GM19452 (cell line): ENCODE measurements at regions not wholly inside any gene's neighbourhood (a gene's known extent, or its start where the extent isn't known, plus 50 kb on each side); places are given as distances from the start of the nearest gene placed in this dataset.

Source experiments
- ATAC-seq: cut with Tn5 transposase; IDR thresholded peaks from one replicate; pipeline ENCODE4 v1.9.1; 2021; ENCODE audit not compliant: unreplicated experiment

DNA sequence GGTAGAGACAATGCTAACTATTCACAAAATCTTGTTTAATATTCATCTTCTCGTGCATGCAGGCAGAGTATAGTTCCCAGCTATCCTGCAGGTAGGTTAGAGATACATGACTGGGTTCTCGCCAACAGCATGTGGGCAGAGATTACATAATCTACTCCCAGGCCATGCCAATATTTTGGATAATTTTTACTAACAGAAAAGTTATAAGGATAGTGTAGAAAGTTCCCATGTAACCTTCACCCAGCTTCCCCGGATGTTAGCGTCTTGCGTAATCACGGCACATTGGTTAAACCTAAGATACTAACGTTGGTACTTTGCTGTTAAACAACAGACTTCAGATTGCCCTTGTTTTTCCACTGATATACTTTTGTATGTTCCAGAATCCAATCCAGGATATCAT is 215.5 kb upstream of the LARGE1 start:
- ATAC-seq, result no peak

DNA sequence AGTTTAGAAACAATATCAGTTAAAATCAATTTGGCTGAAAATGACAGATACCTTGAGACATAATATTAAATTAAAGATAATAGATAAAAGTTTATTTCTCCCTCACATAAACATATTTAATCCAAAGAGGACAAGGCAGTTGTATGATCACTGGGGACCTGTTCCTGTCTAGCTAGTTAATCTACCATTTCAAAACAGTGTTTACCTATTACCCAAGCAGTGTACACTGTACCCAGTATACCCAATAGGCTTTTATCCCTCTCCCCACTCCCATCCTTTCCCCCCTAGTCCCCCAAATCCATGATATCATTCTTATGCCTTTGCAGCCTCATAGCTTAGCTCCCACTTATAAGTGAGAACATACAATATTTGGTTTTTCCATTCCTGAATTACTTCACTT is 229.7 kb upstream of the LARGE1 start:
- no peak for ATAC-seq

DNA sequence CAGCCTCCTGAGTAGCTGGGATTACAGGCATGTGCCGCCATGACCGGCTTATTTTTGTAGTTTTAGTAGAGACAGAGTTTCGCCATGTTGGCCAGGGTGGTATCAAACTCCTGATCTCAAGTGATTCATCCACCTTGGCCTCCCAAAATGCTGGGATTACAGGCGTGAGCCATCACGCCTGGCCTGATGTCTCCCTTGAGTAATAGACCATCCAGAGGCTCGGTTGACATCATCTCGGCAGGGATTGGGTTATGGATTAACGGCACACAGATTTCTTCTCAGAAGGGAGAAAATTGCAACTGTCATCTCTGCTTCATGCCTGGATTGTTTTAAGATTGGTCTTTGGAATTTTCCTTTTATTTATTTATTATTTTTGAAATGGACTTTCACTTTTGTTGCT is 239.2 kb upstream of the LARGE1 start:
- ATAC-seq, result no peak

DNA sequence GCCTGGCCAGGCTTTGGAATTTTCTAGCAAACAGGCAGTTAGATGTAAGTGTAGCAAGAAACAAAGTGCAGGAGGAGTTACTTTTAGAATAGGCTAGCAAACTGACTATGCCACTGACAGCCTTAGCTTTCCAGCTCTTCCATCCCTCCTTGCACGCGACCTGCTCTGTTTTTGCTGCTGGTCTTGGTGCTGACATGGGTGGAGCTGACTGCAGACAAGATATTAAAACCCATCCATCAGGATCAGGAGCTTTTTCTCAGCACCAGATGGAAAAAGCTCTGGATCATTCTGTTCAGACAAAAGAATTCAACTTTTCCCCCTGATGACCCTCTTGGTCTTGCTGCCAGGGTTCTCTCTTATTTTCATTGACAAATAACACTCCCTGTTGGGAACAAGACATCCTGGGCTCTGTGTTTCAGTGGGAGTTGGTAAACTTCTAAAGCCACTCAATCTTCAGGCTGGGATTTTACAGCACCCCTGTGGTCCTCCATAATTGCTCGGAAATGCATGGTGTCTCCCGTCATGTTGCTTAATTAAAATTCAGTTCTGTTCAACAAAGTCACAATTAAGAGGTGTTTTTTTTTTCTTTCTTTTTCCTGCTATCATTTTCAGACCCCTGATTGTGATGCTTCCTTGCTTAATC is 240.0 kb upstream of the LARGE1 start:
- no peak for ATAC-seq

DNA sequence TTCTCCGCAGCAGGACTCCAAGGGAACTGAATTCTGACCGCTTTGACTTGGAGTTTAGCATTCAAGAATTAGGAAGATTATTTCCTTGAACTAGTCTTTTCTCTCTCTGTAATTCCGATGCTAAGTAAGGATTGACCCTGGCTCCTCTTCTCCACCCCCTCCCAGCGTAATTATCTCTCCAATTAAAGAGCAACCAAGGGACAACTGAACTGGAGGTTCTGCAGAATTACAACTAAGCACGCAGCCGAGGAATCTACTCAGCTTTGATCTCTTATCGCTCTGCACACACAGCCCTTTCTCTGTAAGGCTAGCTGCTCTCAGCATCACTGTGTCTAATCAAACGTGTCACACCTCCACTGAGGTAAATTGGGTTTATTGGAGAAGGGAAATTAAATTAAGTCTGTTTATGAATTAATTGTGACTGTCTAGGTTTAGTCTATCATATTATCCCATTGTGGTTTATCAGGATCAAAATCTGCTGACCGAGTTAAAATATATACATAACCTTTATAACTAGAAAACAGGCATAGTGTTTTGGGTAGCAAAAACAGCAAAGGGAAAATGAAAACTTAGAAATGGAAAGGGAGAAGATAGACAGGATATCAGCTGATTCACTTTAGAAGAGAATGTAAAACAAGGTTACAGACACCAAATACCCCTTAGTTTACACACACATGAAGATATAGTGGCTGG is 241.3 kb upstream of the LARGE1 start:
- no peak for ATAC-seq

DNA sequence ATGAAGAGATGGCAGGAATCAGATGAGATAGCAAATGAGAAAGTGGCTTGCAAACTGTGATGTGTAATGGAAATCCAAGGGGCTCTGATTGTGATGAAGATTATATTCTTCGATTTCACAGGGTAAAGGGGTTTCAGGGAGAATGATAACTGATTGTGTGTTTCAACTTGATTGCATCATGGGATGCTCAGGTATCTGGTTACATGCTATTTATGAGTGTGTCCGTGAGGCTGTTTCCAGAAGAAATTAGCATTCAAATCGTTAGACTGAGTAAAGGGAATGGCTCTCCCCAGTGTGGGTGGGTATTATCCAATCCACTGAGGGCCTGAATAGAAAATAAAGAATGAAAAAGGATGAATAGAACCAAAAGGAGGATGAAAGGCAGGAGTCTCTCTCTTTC is 278.7 kb upstream of the LARGE1 start:
- ATAC-seq, result no peak

DNA sequence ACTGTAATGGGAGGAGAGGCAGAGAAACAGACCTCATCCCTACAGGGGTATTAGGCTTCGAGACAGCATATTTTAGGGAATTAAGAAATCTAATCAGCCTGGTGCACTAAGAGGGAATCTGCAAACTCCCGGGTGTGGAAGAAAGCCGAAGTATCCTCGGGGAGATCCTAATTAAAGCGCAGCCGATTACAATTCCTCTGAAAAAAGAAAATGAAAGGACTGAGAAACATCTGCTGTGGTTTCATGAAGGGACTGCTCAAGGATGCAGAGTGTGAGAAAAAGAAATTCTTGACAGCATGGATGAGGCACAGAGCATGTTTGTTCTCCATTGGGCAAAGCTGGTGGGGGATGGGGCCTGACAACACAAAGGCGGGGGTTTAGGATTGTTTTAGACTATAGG is 290.0 kb upstream of the LARGE1 start:
- no peak for ATAC-seq

DNA sequence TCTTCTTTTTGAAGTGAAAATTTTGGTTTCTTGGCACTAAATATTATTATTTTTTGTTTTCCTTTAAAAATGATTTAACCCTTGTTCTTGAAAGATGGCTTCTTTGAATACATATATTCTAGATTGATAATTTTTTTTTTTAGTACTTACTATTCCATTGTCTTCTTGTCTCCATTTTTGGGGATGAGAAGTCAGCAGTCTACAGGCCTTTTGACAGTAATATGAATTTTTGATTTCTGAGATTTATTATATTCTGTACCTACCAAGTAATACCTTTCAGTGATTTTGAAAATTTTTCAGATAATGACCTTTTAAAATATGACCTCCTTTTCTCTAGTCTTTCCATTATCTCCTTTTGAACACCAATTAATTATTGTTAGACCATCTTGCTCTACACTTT is 294.1 kb upstream of the LARGE1 start:
- ATAC-seq, result no peak

DNA sequence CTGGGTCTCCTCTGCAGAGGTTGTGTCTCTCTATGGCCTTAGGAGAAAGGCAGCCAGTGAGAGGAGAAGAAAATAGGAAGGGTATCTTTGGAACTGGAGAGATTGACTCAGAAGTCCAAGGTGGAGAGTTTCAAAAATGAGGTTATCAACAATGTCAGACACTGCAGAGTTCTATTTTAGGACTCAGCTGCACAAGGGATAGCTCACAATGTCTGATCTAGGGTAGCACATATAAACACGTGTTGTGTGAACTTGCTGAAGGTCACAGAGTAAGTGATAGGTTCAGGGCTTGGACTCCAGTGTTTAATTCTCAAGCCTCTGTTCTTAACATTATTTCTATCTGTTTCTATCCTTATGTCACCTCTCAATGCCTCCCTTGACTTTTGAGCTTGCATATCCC is 305.0 kb upstream of the LARGE1 start:
- no peak for ATAC-seq

DNA sequence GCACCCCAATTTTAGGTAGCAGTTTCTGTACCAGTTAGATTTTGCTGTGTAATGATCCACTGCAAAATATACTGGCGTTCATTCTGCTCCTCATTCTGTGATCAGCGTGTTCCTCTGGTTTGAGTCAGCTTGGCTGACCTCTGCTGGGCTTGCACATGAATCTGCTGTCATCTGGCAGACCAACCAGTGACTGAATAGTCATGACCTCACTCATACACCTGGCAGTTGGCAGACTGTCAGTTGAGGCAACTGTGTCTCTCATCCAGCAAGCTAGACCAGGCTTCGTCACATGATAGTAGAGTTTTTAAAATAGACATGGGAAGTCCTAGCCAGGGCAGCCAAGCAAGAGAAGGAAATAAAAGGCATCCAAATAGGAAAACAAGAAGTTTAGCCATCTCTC is 316.3 kb upstream of the LARGE1 start:
- no peak for ATAC-seq

DNA sequence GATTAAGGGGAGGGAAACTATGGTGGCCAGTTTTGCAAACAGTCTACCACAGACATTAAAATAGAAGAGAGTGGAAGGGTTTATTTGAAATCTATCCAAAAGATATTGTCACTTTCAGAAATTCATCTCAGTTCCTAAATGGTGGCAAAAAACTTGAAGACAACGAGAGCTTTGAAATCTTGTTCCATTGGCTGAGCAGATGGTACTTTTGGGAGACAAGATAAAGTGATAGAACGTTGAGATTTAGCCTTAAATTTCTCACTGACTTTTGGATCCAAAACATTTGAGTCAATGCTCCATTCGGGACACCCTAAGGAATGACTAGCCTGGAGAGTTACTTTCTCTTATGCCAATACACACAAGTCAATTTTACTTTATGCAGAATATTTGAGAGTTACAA is 319.1 kb upstream of the LARGE1 start:
- no peak for ATAC-seq

DNA sequence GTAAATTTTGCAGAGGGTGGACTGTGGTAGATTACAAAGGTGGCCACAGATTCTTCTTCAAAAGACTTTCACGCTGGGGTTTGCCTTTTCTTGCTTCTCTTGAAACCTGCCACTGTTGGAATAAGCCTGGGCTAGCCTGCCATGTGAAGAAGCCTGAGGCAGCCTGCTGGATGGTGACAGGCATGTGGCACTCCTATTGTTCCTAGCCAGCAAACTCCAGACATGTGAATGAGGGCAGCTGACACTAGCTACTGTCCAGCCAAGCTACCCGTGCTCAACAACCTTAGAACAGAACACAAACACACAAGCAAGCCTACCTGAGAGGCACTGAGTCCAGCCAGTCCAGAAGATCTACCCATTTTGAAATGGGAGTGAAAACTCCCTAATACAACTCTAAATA is 322.7 kb upstream of the LARGE1 start:
- no peak for ATAC-seq

DNA sequence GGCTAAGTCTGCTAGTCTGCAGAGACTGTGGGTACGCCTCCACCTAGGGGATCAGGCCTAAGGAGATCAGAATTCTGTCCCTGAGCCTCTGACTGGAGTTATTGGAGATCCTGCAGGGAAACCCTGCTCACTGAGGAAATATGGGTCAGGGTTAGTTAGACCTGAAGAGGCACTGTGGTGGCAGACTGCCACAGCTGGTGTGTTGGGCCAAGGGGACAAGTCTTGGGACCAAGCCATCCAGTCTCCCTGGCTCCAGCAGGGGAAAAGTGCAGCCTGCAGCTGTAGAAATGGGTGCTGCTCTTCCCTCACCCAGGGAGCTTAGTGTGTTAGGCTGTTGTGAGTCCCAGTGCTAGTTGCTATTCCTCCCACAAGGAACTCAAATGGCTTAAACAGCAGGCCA is 334.8 kb upstream of the LARGE1 start:
- ATAC-seq, result no peak

DNA sequence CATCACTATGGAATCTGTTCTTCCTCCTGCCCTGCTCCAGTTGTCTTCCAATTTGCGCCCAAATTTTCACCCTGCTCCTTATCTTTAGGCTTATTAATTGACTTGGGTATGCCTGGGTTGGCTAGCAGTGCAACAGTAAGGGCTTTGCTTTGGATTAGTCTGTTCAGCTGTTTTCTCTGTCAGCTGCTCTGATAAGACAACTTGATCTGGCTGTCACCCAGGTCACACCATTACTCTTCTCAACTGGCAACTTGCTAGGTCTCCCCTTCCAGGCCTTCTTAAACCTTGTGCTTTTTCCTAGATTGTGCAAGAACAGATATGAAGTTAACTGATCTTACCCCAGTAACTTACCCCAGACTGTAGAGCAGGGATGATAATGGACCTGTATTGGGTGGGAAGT is 357.8 kb upstream of the LARGE1 start:
- no peak for ATAC-seq

DNA sequence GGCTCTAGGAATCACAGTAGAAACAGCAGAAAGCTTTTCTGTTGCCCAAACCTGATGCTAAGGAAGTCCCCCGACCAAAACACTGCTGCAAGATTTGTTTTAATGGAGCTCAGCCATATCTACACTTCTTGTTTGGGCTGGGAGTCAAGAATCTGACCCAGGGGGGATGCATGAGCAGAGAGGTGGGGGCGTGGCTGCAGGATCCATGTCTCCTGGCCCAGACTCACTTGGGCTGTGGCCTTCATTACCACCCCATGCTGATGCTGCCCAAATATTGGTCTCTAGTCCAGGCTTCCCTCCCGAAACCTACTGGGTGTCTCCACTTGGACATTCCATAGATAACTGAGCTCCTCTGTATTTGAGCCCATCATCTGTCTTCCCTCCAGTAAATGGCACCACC is 361.5 kb upstream of the LARGE1 start:
- no peak for ATAC-seq

DNA sequence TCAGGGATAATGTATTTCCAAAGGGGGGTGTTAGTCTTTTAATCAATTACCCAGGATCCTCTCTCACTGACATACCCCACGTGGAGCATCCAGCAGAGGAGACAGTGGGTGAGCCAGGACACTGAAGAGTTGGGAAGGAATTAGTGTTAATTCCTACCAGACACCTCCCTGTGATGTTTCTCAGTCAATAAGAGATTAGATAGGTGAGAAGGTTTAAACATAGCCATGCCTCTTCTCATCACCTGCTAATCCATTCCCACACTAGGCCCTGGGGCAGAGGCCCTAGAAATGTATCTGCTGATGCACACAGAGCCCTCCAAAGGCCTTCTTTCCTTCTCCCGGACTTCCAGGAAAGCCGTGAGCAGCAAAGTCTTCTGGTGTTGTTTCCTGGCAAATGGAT is 363.6 kb upstream of the LARGE1 start:
- no peak for ATAC-seq

DNA sequence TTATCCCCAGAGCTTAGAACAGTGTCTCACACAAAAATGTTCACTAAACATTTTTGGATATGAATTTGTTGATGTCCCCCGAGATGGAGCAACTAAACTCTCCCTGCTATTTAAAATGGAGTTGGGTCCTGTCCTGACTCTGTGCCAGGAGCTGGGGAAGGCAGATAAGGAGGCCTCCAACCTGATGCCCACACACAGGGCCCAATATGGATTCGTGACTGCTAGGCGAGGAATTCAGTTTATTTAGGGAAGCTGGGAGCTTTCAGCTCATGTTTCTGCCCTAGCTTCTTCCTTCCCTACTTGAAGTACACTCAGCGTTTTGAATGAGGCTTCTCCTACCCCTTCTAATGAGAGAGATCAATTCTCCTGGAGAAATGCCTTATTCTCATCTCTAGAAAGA is 373.0 kb upstream of the LARGE1 start:
- ATAC-seq, result no peak

DNA sequence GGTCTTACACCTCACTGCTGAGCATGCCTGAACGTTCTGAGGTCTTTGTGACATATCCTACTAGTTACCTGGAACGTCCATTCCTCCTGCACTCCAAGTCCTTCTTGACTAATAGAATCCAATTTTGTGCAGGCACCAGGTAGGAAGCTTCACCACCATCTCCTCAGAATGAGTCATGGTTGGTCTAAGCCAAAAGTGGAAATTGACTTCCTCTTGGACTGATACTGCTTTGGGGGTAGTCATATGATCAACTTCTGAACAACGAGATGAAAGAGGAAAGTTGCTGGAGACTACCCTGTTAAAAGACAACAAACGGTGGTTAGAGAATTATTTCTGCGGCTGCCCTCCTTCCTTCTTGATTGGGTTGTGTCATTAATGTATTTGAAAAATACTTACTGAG is 374.2 kb upstream of the LARGE1 start:
- ATAC-seq, result no peak

DNA sequence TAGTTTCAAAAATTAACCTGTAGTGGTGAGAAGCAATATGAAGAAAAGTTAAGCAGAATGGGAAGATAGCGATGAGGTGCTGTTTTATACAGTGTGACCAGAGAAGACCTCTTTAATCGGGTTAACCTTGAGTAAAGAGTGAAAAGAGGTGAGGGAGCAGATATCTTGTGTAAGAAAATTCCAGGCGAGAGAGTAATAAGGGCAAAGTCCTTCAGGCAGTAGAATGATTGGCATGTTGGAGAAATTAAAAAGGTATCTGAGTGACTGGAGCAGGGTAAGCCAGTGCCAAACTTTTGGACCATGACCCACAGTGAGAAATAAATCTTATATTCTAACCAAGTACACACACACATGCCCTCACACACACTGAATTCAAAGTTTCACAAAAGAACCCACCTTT is 374.7 kb upstream of the LARGE1 start:
- ATAC-seq, result no peak

DNA sequence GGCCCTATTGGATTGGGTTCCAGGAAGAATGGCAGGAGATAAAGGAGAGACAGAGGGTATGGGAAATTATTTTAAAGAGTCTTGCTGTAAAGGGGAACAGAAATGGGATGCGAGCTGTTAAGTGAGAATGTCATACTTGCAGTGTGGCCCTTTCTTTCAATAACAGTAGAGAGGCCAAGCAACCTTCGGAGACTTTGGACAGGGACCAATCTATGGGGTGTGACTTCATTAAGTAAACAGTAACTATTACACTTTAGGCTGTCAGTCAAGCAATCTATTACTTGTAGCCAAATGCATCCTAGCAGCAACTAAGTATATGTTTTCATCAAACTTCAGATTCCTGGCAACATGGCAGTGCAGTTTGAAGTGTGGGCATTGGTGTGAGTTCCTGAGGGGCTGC is 376.2 kb upstream of the LARGE1 start:
- ATAC-seq, result no peak

DNA sequence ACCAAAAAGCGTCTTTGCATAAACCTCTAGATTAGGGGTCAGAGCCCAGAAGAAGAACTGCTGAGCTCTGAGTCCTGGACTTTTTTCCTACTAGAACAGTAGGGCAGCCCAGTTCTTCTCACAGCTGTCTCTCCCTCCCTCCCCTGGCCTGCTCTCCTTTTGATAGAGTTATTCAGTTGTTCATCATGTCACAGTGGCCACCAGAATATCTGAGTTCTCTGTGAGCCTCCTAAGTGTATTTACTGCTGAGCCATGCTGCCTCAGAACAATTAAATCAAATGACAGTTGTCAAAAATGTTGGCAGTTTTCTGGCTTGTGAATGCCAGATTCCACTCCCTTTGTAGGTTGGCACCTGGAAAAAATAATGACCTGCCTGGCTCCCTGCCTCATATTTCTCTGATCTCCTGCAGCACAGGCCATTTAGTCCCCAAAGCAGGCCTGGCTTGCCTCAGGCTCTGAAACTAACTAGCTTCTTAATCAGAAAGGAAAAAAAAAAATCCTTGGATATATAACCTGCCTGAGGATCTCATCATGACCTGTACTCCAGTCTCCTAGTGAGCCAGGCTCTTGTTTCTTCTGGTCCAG is 377.4 kb upstream of the LARGE1 start:
- no peak for ATAC-seq

DNA sequence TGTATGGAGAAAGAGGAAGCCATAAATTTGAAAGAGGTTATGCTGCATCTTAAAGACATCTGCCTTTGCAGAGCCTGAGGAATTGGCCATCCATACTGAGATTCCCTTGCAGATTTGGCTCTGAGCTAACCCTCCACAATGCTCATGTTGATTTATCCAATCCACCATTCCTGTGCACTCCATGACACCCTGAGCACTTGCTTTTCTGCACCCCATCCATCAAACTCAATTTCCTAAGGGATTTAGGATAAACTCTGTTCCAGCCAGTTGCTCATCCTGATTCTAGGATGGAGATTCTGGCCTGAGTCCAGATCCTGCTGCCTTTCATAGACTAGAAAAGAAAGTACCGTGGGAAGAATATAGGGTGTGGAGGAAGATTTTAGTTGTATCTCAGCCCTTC is 379.2 kb upstream of the LARGE1 start:
- ATAC-seq, result no peak

DNA sequence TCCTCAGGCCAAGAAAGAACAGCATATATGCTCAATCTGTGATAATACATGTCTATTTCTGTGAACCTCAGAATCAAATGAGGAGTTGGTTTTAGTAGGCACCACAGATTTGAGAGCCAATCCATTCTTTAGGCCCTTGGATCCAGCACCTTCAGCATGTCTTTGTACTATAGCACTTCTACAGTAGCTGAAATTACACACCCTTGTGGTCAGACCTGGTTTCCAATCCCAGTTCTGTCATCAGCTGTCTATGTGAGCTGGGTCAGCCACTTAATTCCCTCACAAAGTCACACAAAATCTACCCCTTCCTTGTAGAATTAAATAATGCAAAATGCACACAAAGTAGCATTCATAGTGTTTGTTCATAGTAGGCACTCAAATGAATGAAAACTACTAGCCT is 381.3 kb upstream of the LARGE1 start:
- no peak for ATAC-seq
